ENCODE measurements at regions not wholly inside any gene's neighbourhood (a gene's known extent, or its start where the extent isn't known, plus 50 kb on each side); places are given as distances from the start of the nearest gene placed in this dataset.

DNA sequence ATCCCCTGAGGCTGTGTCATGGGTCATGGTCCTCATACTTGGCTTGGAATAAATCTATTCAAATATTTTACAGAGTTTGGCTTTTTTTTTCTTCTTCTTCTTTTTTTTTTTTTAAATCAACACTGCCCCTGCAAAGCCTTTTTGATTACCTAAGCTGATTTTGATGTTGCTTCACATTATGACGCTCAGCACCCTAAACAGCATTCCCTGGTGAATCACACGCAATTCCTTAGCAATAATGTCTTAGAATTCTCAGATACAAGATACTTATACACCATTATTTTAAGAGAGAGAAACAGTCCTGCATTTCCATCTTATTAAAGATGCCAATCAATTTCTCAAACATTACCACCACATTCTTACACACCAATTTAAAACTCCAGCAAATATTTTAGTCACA, 323.7 kb upstream of the IGFBP3 start:
- Histone ChIP-seq H3K9me3 (no peaks in the 10 kb centered on the region), H3K27me3 (no peaks in the 10 kb centered on the region), H3K4me3 (no peak overlapping the region), H3K36me3 (no peaks in the 10 kb centered on the region), H3K27ac (no peak overlapping the region), H3K4me1 (no peaks in the 10 kb centered on the region)
- intact Hi-C loops (cut with DNase I), result no loop called here
- ATAC-seq (no peak), DNase-seq (no peak), FAIRE-seq (no peak)
- TF ChIP-seq, protein P1, sequence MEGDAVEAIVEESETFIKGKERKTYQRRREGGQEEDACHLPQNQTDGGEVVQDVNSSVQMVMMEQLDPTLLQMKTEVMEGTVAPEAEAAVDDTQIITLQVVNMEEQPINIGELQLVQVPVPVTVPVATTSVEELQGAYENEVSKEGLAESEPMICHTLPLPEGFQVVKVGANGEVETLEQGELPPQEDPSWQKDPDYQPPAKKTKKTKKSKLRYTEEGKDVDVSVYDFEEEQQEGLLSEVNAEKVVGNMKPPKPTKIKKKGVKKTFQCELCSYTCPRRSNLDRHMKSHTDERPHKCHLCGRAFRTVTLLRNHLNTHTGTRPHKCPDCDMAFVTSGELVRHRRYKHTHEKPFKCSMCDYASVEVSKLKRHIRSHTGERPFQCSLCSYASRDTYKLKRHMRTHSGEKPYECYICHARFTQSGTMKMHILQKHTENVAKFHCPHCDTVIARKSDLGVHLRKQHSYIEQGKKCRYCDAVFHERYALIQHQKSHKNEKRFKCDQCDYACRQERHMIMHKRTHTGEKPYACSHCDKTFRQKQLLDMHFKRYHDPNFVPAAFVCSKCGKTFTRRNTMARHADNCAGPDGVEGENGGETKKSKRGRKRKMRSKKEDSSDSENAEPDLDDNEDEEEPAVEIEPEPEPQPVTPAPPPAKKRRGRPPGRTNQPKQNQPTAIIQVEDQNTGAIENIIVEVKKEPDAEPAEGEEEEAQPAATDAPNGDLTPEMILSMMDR (IDR thresholded peaks at IDR 0.05), result no peak
- WGBS, 2 donors, result 67 to 80% methylated on average over 2 of the region's 2 CpGs

DNA sequence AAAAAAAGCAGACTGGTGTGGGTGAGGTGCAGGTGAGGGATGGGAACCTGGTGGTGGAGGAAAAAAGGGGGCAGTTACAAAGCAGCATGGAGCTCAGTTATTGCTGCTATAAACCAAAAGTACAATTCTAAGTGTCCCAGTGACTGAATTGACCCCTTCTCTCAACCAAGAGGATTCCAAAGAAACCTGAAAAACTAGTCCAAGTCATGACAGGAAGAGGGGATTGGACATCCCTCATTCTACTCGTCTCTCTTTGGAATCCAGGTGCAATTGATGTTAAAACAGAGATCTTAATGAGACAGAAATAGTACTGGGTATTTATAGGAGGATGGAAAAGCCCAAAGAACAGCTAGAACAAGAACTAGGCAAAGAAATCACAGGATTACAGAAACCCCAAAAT, 322.3 kb upstream of the IGFBP3 start:
- TF ChIP-seq, protein P1 (IDR thresholded peaks at IDR 0.05), result no peak
- no peaks in the 10 kb centered on the region for H3K27me3 ChIP-seq
- intact Hi-C loops (cut with DNase I), result no loop called here
- no peak overlapping the region for H3K4me3 ChIP-seq
- WGBS, 2 donors, result 18 to 22% methylated on average over 1 of the region's 1 CpG
- H3K36me3 ChIP-seq, result no peaks in the 10 kb centered on the region
- DNase-seq (no peak), FAIRE-seq (no peak), ATAC-seq (no peak)
- no peak overlapping the region for H3K27ac ChIP-seq
- H3K9me3 ChIP-seq, result no peaks in the 10 kb centered on the region
- H3K4me1 ChIP-seq, result no peaks in the 10 kb centered on the region

GRCh38 chr7:46239846-46240245, 318.8 kb upstream of the IGFBP3 start:
- TF ChIP-seq, protein P1 (IDR thresholded peaks at IDR 0.05), result no peak
- Histone ChIP-seq H3K27ac (no peak overlapping the region), H3K4me1 (no peaks in the 10 kb centered on the region), H3K4me3 (no peak overlapping the region), H3K27me3 (no peaks in the 10 kb centered on the region), H3K36me3 (no peaks in the 10 kb centered on the region), H3K9me3 (no peaks in the 10 kb centered on the region)
- FAIRE-seq (no peak), DNase-seq (no peak), ATAC-seq (no peak)
- intact Hi-C loops (cut with DNase I), result no loop called here
- 66 to 77% methylated on average over 5 of the region's 5 CpGs for WGBS, 2 donors

- FAIRE-seq, result no peak
- H3K4me1 ChIP-seq, result no peaks in the 10 kb centered on the region
- no peak for DNase-seq
- no peak overlapping the region for H3K4me3 ChIP-seq
- no peaks in the 10 kb centered on the region for H3K27me3 ChIP-seq
- ATAC-seq, result no peak
- H3K9me3 ChIP-seq, result no peaks in the 10 kb centered on the region
- intact Hi-C loops (cut with DNase I), result no loop called here
- no peaks in the 10 kb centered on the region for H3K36me3 ChIP-seq
- no peak overlapping the region for H3K27ac ChIP-seq
- 49 to 80% methylated on average over 1 of the region's 1 CpG for WGBS, 2 donors
- TF ChIP-seq, protein P1 (IDR thresholded peaks at IDR 0.05), result no peak
Observed at GRCh38 chr7:46237466-46237865, 316.4 kb upstream of the IGFBP3 start.

DNA sequence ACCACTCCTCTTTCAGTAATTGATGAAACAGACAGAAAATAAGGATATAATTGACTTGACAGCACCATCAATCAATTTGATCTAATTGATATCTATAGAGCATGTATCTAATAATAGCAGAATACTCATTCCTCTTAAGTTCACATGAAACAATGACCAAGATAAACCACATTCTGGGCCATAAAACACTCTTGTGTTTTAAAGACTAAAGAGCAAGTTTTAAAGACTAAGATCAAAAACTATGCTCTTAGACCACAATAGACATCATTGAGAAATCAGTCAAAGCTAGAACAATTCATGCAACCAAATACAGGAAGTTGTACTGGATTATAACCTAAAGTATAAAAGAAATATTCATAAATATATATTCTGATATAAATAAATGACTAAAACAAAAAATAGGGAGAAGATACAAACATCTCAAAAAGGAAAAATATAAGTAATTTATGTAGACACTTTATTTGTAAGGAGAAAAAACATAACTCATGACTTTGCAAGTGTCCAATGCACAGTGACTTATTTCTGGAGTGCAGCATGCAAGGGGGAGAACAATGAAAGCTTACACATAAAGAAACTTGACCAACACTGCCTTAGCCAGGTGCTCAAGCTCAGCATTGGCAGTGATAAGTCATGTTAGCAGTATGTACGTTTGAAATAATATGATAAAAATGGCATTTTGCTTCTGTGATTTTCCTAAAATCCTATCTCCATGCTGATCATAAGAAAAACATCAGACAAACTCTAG, 312.7 kb upstream of the IGFBP3 start:
- WGBS, 2 donors, result 50 to 56% methylated on average over 1 of the region's 1 CpG
- intact Hi-C loops (cut with DNase I), result no loop called here
- Histone ChIP-seq H3K9me3 (no peaks in the 10 kb centered on the region), H3K36me3 (no peaks in the 10 kb centered on the region), H3K27me3 (no peaks in the 10 kb centered on the region), H3K4me1 (no peaks in the 10 kb centered on the region), H3K4me3 (no peak overlapping the region), H3K27ac (no peak overlapping the region)
- DNase-seq (no peak), FAIRE-seq (no peak), ATAC-seq (no peak)
- TF ChIP-seq, protein P1 (IDR thresholded peaks at IDR 0.05), result no peak
